ENCODE measurements at regions not wholly inside any gene's neighbourhood (a gene's known extent, or its start where the extent isn't known, plus 50 kb on each side); places are given as distances from the start of the nearest gene placed in this dataset.

DNA sequence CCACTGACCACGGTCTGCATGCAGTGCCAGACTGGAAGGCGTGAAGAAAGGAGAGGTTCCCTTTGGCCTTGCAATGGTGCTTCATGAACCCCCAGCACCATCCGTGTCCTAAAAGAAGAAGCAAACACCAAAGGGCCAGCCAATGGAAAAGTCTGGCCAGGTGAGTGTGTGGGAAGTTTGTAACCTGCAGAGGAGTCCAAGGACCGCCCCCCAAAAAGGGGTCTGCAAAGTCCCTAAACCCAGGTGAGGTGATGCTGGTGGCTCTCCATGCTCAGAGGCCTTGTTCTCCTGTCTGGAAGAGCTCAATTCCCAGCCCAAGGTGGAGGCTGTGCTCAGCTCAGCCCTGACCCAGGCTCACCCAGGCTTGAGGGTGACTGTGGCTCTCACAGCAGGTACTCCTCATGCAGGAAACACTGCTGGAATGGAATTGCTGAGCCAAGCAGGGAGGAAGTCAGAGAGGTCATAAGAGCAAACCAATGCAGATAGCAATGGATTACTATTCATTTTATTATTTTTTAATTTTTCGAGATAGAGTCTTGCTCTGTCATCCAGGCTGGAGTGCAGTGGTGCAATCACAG lies 52.4 kb upstream of the NANOS1 start:
- in situ Hi-C loops (cut with MboI; ENCODE audit: low sequenced_read_pairs in 4 of 4) (no loop called here), intact Hi-C loops (cut with DNase I; ENCODE audit: low total_unique reads) (no loop called here)
- DNase-seq (no peak), ATAC-seq (no peak)
- Histone ChIP-seq H3K36me3 (no peaks in the 10 kb centered on the region), H3K9me3 (no peaks in the 10 kb centered on the region), H3K27ac (no peak overlapping the region), H3K4me1 (no peaks in the 10 kb centered on the region), H3K27me3 (no peaks in the 10 kb centered on the region), H3K4me3 (no peak overlapping the region)
- TF ChIP-seq POLR2A (IDR thresholded peaks at IDR 0.05) (no peak), CTCF (IDR thresholded peaks at IDR 0.05 in 4 of 5, conservative IDR thresholded peaks at IDR 0.05 in 1 of 5) (no peak)

- intact Hi-C loops (cut with DNase I; ENCODE audit: low total_unique reads) (no loop called here), in situ Hi-C loops (cut with MboI; ENCODE audit: low sequenced_read_pairs in 4 of 4) (no loop called here)
- Histone ChIP-seq H3K27ac (no peak overlapping the region), H3K9me3 (no peaks in the 10 kb centered on the region), H3K4me1 (no peaks in the 10 kb centered on the region), H3K36me3 (no peaks in the 10 kb centered on the region), H3K27me3 (no peaks in the 10 kb centered on the region), H3K4me3 (no peak overlapping the region)
- ATAC-seq = no peak
- TF ChIP-seq CTCF (IDR thresholded peaks at IDR 0.05 in 4 of 5, conservative IDR thresholded peaks at IDR 0.05 in 1 of 5) = no peak
- TF ChIP-seq POLR2A (IDR thresholded peaks at IDR 0.05) = no peak
- no peak for DNase-seq
Measured at GRCh38 chr10:118977835-118978234, 51.7 kb upstream of the NANOS1 start.

GRCh38 chr10:118978316-118978997 lies 51.1 kb upstream of the NANOS1 start:
- ATAC-seq (no peak), DNase-seq (no peak)
- TF ChIP-seq CTCF (IDR thresholded peaks at IDR 0.05 in 4 of 5, conservative IDR thresholded peaks at IDR 0.05 in 1 of 5) (no peak), POLR2A (IDR thresholded peaks at IDR 0.05) (no peak)
- Histone ChIP-seq H3K9me3 (no peaks in the 10 kb centered on the region), H3K27ac (no peak overlapping the region), H3K4me1 (no peaks in the 10 kb centered on the region), H3K4me3 (no peak overlapping the region), H3K36me3 (no peaks in the 10 kb centered on the region), H3K27me3 (no peaks in the 10 kb centered on the region)
- in situ Hi-C loops (cut with MboI; ENCODE audit: low sequenced_read_pairs in 4 of 4) (no loop called here), intact Hi-C loops (cut with DNase I; ENCODE audit: low total_unique reads) (no loop called here)

DNA sequence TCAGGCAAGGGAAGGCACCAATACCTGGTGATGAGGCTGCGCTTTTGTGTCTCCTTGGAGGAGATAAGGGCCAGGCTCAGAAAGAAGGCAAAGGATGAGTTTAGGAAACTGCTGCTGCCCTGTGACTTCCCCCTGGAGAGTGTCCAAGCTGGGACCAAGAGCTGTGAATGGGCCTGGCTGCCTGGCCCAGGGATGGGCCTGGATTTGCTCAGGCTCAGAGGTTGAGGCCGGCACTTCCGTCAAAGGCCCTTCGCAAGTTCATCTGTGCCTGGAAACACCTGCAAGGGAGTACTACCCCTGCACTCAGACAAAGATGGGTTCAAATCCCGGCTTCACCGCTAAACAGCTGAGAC lies 50.5 kb upstream of the NANOS1 start:
- TF ChIP-seq CTCF (IDR thresholded peaks at IDR 0.05 in 4 of 5, conservative IDR thresholded peaks at IDR 0.05 in 1 of 5) = no peak
- no peak for TF ChIP-seq POLR2A (IDR thresholded peaks at IDR 0.05)
- Histone ChIP-seq H3K4me1 (no peaks in the 10 kb centered on the region), H3K4me3 (no peak overlapping the region), H3K9me3 (no peaks in the 10 kb centered on the region), H3K36me3 (no peaks in the 10 kb centered on the region), H3K27me3 (no peaks in the 10 kb centered on the region), H3K27ac (no peak overlapping the region)
- ATAC-seq (no peak), DNase-seq (no peak)
- intact Hi-C loops (cut with DNase I; ENCODE audit: low total_unique reads) = no loop called here
- in situ Hi-C loops (cut with MboI; ENCODE audit: low sequenced_read_pairs in 4 of 4) = no loop called here

DNA sequence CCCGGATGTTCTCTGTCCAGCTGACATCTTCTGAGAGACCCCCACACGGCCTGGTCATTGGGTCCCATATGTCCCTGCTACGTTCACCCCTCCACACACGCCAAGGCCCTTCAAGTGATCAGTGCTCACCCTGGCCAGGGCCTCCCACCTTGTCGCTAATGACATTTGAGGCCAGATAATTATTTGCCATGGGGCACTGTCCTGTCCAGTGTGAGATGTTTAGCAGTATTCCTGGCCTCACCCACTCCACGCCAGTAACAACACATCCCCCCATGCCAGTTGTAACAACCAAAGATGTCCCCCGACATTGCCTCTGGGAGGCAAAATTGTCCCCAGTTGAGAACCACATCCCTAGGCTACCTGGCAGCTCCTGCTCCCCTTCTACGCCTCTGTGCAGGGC lies 49.9 kb upstream of the NANOS1 start:
- DNase-seq = no peak
- Histone ChIP-seq H3K36me3 (no peaks in the 10 kb centered on the region), H3K4me3 (no peak overlapping the region), H3K27me3 (no peaks in the 10 kb centered on the region), H3K9me3 (no peaks in the 10 kb centered on the region), H3K4me1 (no peaks in the 10 kb centered on the region), H3K27ac (no peak overlapping the region)
- no peak for ATAC-seq
- TF ChIP-seq POLR2A (IDR thresholded peaks at IDR 0.05) (no peak), CTCF (IDR thresholded peaks at IDR 0.05 in 4 of 5, conservative IDR thresholded peaks at IDR 0.05 in 1 of 5) (no peak)
- in situ Hi-C loops (cut with MboI; ENCODE audit: low sequenced_read_pairs in 4 of 4) = no loop called here
- intact Hi-C loops (cut with DNase I; ENCODE audit: low total_unique reads) = no loop called here

Data from gastrocnemius medialis (tissue), 4 donors.